ENCODE measurements at regions not wholly inside any gene's neighbourhood (a gene's known extent, or its start where the extent isn't known, plus 50 kb on each side); places are given as distances from the start of the nearest gene placed in this dataset.

- Histone ChIP-seq H3K27ac (ENCODE audit: low read length) (no peak overlapping the region), H3K4me1 (ENCODE audit: low read length) (no peaks in the 10 kb centered on the region), H3K36me3 (replicated peaks; ENCODE audit: low read depth, low read length) (no peaks in the 10 kb centered on the region), H3K9ac (ENCODE audit: low read length) (no peak overlapping the region), H3K79me2 (ENCODE audit: low read length) (no peaks in the 10 kb centered on the region), H2AFZ (ENCODE audit: low read depth, low read length) (no peak overlapping the region), H4K20me1 (ENCODE audit: insufficient read depth, low read length) (no peaks in the 10 kb centered on the region), H3K4me3 (ENCODE audit: low read length) (no peak overlapping the region), H3K27me3 (ENCODE audit: low read depth, low read length) (no peaks in the 10 kb centered on the region), H3K9me3 (ENCODE audit: insufficient read depth, low read length) (no peaks in the 10 kb centered on the region), H3K4me2 (ENCODE audit: low read length) (no peak overlapping the region)
- no peak for TF ChIP-seq CTCF (IDR thresholded peaks at IDR 0.05; ENCODE audit: low read depth, low read length)
- no peak for TF ChIP-seq EZH2phosphoT487 (IDR thresholded peaks at IDR 0.05; ENCODE audit: low read depth)
Measured at GRCh38 chr7:10918093-10918590, 55.5 kb upstream of the PHF14 start.

GRCh38 chr7:10919923-10920322 is 53.7 kb upstream of the PHF14 start:
- H3K4me3 ChIP-seq (ENCODE audit: low read length): no peak overlapping the region
- no peaks in the 10 kb centered on the region for H3K27me3 ChIP-seq (ENCODE audit: low read depth, low read length)
- H3K9ac ChIP-seq (ENCODE audit: low read length): no peak overlapping the region
- H3K4me2 ChIP-seq (ENCODE audit: low read length): no peak overlapping the region
- no peaks in the 10 kb centered on the region for H3K36me3 ChIP-seq (replicated peaks; ENCODE audit: low read depth, low read length)
- no peaks in the 10 kb centered on the region for H3K4me1 ChIP-seq (ENCODE audit: low read length)
- H3K9me3 ChIP-seq (ENCODE audit: insufficient read depth, low read length): no peaks in the 10 kb centered on the region
- no peak for TF ChIP-seq EZH2phosphoT487 (IDR thresholded peaks at IDR 0.05; ENCODE audit: low read depth)
- no peak for TF ChIP-seq CTCF (IDR thresholded peaks at IDR 0.05; ENCODE audit: low read depth, low read length)
- no peaks in the 10 kb centered on the region for H4K20me1 ChIP-seq (ENCODE audit: insufficient read depth, low read length)
- H3K27ac ChIP-seq (ENCODE audit: low read length): no peak overlapping the region
- no peaks in the 10 kb centered on the region for H3K79me2 ChIP-seq (ENCODE audit: low read length)
- no peak overlapping the region for H2AFZ ChIP-seq (ENCODE audit: low read depth, low read length)

Data from OCI-LY3 (cell line).